IPS-NIHi7 (cell line): ENCODE measurements at regions not wholly inside any gene's neighbourhood (a gene's known extent, or its start where the extent isn't known, plus 50 kb on each side); places are given as distances from the start of the nearest gene placed in this dataset.

ENCODE experiments used
- DNase-seq: peaks from one replicate; pipeline ENCODE4 v3.0.0; 2012; ENCODE audit warnings: mixed read lengths; ENCODE audit errors: extremely low spot score

DNA sequence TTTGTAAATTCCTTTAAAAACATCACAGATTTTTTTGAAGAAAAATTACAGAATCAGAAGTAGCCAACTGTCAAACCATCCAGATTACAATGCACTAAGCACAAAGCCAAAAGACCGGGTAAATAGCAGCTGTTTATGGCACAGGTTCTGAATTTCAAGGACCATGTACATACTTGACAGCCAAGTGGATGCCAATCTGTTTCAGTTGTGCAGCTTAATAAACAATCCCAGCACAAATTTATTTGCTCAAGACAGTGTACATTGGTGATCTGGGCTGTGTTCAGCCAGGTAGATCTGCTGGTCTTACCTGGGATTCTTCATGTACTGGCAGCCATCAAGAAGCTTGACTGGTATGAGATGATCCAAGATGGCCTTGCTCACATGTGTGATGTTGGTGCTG, 229.8 kb upstream of the FLRT2 start:
- no peak for DNase-seq

DNA sequence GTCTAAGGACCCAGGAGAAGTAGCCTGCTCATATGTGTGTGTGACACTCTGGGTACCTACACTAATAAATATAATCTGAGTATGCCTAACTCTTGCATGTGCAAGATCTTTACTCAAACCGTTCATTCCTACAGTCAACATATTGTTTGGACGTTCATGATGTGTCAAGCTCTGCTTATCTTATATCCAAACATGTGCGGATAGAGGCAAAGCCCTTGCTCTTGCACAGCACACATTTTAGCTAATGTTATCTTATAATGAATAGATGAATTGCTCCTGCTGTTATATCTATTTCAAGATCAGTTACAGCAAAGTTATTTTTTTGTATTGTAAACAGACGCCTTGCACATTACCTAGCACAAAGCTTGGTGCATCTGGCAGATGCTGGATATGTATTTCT, 228.4 kb upstream of the FLRT2 start:
- no peak for DNase-seq

DNA sequence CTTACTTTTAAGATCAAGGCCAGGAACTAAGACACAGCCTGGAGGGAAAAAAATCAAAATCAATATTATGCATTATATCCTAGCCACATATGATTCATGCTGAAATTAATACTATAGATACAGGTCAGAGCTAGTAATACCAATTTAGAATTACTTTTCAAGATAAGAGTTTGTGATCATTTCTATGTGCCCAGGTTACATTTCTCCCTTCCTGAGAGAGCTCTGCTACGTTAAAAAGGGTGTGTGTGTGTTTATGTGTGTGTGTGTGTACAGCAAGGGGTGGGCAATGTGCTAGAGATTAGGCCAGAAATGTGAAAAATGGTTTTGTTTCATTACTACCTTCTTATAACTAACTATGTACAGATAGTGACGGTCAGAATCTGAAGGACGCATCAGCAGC, 223.9 kb upstream of the FLRT2 start:
- DNase-seq, result no peak

DNA sequence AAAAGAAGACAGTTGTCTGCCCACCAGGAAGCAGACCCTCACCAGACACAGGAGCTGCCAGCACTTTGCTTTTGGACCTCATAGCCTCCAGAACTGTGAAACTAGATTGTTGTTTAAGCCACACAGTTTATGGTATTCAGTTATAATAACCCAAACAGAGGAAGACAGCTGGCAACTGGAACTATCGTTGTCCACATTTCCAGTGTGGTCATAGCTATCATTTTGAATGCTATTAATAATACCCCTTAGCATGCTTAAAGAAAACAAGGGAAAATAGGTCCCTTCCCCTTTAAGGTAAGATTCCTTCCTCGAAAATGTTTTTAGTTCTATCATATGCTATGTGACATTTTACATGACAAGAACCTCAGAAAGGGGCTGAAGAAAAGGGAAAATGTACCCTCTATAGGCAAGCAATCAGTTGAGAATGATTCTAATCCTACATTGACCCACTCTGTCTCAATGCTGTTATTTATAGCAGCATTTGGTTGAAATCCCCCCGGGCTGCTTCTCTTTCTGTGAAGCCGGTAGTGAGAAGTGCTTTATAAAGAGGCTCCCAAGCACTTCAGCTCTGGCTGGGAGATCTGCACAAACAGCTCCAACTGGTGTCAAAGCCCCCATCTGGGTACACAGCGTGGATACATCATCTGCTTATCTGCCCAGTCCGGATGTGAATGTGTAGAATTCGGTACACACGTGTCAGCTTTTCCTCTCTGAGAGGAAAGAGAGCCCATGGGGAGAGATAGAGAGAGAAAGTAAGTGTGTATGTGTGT, 221.2 kb upstream of the FLRT2 start:
- no peak for DNase-seq

DNA sequence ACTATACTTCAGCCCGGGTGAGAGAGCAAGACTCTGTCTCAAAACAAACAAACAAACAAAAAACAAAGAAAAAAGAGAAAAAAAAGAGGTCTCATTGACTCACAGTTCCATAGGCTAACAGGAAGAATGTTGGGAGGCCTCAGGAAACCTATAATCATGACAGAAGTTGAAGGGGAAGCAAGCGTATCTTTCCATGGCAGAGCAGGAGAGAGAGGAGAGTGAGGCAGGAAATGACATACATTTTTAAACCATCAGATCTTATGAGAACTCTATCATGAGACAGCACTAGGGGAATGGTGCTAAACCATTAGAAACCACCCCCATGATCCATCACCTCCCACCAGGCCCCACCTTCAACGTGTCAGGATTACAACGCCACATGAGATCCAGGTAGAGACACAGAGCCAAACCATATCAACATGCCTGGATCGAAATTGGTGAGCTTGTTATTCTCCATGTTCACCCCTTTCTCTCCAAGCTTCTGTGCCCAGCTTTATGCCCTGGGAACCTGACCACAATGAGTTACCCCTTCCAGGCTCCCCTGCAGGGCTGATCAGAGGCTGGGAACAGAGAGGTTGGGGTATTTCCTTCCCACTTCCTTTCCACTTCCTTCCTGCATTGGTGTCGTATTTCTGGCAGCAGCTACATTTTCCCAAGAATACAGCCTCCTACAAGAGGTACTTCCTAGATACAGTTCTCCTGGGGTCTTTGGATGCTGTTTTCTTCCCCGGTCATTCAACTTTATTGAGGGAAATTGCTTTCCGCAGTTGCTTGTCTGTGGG, 219.3 kb upstream of the FLRT2 start:
- DNase-seq, result no peak

DNA sequence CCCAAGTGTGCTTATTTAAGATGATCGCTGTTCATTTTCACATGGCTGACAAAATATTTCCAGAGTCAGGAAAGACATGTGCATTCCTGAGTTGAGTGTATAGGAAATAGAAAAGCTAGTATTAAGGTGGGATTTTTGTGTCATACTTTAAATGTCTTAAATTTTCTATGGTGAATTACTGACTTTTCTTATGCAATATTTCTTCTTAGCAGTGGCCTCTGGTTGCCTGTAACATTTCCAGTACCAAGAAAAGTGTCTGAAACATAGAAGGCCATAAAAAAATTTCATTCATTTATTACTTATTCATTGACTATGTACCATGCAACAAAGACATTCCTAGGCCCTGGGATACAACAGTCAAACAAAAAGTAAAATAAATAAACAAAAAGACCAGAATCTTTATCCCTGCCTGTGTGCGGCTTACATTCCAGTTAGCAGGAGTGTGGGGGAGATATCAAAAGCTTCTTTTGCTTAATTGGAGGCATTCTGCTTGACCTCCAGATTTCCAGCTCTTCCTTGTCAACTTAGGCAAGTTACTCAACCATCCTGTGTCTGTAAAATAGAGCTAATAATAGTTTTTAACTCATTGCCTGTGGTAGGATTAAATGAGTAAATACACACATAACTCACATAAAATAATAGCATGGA, 216.3 kb upstream of the FLRT2 start:
- no peak for DNase-seq

DNA sequence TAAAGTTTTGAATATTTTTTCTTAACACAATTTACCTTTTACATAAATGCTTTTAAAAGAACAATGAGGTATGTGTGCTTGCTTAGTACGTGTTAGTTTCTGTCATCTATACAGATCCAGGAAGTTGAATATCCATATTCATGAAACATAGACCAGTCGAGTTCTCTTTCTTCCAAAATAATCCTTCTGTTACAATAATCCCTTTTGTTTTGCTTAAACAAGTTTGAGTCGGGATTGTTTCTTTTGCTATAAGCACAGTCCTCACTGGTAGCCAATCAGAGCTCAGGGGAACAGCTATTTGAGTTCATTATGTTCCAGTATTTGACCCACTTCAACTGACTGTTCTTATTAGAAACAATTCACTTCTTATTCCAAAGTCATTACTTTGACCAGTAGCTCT, 214.7 kb upstream of the FLRT2 start:
- no peak for DNase-seq

DNA sequence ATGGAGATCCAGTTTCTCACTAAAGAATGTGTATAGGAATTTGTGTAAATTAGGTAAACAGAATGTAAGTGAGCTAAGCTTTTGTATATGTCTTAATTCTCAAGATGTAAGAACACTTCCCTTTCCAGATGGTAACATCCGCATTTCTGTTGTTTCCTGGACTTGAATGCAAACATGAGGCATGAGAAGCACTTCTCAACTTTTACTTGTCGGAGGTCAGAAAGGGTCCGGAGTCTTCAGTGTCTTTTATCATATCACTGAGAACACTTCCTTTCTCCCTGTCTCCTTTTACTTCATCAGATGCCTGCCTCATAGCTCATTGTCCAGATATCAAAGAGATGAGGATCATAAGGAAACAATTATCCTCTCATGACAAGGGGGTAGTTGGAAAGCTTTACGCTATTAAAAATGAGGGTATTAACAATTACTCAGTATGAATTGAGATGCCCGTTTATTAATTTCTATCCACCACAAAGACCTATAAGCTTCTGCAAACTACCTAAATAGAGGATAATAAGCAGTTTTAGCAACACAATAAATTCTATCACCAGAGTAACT, 214.1 kb upstream of the FLRT2 start:
- no peak for DNase-seq

DNA sequence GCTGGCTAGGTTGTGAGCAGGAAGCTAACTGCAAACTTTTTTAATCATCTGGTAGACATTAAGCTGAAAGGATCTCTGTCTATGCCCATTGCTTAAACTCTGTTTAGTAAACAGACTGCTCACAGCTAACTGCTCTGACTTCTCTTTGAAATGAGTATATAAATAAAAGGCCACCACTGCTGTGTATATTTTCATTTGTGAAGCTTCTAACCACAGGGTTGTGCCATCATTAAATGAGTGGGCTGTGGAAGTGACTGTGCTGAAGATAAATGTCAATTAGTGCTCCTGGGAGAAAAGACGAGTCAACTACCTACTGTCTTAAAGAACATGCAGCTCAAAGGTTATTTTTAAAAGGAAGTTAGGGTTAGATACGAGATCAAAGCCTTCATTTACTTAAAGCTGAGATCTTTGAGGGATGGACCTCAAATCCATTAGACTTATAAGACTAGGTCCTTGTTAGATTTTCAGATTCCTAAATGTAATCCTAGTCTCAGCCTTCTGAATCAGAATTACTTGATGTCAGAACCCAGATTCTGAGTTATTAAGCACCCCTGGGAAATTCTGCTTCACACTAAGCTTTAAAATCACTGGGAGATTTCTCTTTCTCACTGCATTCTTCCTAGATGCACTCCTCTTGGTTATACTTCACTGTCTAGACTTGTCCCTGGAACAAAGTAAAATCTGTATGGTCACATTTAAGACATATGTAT, 213.1 kb upstream of the FLRT2 start:
- DNase-seq, result no peak

DNA sequence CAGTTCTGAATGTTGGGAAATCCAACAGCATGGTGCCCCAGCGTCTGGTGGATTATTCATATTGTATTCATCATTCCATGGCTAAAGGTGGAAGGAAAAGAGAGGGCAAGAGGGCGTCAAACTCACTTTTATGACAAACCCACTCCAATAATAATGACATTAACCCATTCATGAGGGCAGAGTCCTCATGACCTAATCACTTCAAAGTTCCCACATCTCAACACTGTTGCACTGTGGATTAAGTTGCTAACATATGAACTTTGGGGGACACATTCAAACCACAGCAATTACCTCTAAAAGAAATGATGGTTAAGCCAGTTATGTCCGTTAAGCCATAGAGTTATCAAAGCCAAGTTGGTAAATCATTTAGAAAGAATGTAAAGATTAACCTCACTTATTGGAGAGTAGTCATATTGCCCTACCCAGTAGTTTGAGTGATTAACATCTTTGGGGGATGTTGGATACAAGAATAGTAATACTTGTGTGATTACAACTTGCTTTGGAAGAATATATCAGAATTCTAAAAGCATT, 212.4 kb upstream of the FLRT2 start:
- no peak for DNase-seq

DNA sequence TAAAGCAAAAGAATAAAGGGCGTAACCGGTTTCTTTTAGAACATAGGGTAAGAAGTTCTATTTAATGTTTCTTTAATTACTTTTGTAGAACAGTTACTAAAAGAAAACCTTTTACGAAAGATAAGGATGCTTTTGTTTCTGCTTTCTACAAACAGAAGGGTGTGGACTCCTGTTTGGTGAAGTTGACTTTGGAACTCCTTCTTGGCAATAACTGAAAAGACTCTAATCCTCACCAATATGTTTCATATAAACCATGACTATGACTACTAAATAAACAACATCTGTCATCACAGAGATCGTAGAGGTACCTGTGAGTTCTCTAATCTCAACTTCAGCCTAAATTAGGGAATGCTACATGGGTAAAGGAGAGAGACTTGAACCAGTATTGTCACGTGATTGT, 210.8 kb upstream of the FLRT2 start:
- DNase-seq, result no peak

DNA sequence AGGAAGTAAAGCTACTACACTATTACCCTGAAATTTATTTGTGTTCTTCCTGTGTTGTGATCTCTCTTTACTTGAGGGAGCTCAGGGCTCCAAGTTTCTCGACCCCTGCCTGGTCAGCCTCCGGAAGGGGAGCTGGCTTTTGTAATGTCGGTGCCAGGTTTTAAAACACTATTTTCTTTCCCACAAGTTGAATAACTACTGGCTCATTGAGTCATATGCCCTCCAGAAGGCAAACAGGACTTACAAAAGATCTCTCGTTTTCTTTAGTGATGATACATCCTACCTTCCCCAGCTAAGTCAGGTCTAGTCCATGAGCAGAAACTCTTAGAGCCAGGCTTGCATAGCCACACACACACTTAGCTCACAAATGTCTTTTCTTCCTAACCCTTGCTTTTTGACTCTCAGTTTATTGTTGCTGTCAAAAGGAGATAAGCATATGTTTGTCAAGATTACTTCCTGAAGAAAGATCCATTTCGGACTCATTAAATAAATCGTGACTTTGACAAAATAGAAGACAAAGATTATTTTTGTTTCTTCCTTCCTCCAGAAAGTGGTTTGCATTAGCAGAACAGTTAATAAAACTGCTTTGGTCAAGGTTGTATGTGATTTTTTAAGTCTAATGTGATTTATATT, 209.8 kb upstream of the FLRT2 start:
- no peak for DNase-seq

DNA sequence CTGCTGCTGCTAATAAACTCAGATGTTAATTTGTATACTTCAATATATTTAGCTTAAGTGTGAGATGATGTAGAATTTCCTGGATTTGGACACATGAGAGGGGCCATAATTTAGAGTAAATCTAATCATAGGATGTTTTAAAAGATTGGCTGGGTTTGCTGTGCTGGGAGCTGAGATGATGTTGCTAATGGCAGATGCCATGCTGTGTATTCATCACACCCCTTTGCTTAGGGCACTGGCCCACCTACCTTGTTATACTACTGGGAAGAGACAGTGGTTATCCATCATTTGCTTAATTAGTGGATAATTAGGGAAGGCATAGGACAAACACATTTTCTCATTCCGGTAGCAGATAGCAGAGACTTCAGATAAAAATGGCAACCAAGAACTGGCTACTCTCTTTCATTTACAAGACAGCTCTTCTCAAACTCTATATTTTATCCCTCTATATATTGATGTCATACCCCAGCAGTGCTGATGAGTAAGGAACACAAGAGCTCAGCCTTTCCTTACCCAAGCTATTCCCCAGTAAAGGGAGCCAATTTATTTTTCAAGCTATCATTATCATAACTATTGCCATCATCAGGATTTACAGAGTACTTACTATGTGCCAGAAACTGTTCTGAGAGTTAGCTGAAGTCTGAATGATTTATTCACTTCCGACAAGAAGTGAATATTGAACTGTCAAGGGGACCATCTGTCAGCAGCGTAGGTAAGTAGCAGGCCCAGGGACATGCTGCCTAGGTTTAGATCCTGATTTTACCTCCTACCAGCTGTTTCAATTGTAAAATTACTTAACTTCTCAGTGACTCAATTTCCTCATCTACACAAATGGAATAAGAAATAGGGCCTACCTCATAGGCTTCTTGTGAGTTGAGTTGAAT, 204.6 kb upstream of the FLRT2 start:
- DNase-seq, result no peak

DNA sequence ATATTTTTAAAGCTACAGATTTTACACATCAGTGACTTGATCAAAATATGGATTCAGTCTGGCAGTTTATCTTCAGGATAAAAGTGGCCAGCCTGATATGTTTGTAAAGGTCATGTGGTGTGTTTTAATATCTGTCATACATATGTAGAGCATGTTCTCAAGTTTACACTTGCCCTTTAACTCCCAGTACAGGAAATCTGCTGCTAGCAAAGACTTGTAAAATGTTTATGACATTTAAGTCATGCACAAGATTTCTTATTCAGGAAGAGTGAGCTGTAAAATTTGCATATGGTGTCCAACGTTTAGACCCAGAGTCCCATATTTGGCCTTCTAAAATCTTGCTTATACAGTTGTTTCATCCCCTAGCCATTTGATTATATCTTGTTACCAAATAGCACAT, 197.5 kb upstream of the FLRT2 start:
- no peak for DNase-seq

DNA sequence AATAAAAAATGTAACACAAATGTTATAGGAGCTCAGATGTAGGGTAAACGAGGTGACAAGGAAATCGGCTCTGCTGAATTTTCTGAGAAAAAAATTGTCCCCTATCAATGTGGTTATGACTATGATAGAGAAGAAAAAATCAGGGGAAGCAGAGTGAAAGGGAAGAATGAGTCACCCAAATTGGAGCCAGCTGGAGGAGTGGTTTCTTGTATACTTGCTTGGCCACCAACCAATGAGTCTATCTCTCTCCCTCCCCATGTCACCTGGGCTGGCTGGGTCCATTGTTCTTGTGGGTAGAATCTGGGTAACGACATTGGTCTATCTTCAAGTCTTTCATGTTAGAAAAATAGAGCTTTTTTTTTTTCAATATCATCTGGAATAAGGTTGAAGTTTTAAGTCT, 196.6 kb upstream of the FLRT2 start:
- no peak for DNase-seq

DNA sequence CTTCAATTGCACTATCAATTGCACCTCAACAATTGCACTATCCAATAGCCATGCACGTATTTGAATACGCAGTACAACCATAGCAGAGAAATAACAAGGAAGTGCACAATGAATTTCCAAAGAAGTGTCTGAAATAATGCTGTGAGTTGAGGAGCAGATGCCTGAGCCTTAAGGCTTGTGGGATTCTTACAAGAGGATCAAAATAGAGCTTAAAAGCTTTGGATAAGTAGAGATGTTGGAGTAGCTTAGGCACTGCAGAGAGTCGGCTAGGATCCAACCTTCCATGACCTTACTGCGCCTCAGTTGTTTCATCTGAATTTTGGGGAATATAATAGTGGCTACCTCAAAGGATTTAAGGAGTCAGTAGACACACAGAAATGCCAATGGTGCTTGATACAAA, 196.1 kb upstream of the FLRT2 start:
- DNase-seq, result no peak

DNA sequence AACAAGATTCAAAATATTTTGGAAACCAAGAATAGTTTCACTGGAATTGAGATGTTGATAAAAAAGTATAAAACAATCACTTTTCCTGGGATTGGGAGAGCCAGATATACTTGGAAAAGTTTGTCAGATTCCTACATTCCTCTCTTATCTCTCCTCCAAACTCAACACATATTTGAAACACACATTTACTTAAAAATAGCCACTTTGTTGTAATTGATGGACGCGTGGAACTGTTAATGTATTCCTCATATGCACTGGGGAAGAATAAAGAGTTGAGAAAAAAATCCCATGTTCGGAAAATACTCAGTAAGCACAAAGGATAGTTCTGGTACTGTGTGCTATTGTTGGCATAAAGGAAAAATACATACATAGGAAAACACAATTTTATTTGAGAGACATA, 195.6 kb upstream of the FLRT2 start:
- DNase-seq, result no peak

DNA sequence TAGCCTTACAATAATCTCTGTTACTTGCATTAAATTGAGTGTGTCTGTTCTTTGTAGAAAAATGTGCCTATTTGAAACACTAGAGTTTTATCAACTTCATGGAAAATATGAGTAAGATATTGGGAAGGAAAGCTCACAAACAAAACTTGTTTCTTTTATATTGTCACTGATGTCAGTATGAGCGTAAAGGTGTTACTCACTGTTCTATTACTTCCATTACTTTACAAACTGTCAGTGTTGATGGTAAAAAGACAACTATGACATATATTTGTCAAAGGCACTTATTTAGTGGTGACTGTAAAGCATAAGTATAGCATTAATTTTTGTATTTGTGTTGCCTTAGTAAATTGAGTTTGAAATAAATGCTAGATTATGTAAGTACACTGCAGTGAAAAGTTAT, 193.7 kb upstream of the FLRT2 start:
- no peak for DNase-seq

DNA sequence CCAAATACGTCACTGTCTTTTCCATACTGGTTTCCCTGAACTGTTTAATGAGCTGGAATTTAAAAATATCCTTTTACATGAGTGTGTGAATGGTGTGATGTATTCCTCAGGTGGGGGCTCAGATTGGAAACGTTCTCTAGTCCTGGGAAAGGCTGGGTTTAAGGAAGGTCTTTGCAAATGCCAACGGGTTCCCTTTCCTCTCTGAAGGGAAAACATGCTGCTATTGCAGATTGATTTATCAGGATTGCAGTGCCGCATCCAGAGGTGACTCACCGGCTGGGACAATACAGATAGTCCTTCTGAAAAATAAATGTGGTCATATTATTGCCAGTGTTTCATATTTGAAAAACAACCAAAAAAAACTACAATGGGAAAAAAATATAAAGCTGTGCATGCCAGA, 193.1 kb upstream of the FLRT2 start:
- DNase-seq, result no peak

DNA sequence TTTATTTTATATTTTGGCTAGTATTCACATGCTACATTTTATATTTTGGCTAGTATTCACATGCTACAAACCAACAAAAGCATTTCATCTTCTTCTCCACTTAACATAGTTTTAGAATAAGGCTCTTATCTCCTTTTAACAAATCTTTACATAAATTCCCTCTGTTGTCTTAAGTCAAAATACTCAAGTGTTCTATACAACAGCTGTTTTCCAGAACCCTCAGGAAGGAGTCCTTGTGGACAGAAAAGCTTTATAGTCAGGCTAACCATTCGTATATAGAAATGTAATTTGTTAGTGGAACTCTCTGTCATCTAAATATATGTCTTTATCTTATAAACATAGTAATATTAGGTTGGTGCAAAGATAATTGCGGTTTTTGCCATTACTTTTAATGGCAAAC, 191.0 kb upstream of the FLRT2 start:
- no peak for DNase-seq
